Mucosa of rectum (tissue), 2 donors: ENCODE measurements at regions not wholly inside any gene's neighbourhood (a gene's known extent, or its start where the extent isn't known, plus 50 kb on each side); places are given as distances from the start of the nearest gene placed in this dataset.
"Not testable (repeated sequence)": the region's sequence is repeated elsewhere in the genome, so short reads cannot be mapped to it uniquely, and the experiment has no call there.

Source experiments
- H3K27ac ChIP-seq, 2 donors: one replicate each; pipeline ENCODE4 v1.7.0; 2013; ENCODE audit warnings: inconsistent platforms in 2 of 2, low read depth in 2 of 2, low read length in 2 of 2
- H3K27me3 ChIP-seq, 2 donors: one replicate each; pipeline ENCODE4 v1.7.0; 2013; ENCODE audit warnings: low read length in 2 of 2; ENCODE audit not compliant: control insufficient read depth in 2 of 2, insufficient read depth in 2 of 2
- H3K36me3 ChIP-seq, 2 donors: one replicate each; pipeline ENCODE4 v1.7.0; 2013; ENCODE audit warnings: low read length in 2 of 2; ENCODE audit not compliant: control insufficient read depth in 2 of 2, insufficient read depth in 2 of 2
- H3K4me1 ChIP-seq, 2 donors: one replicate each; pipeline ENCODE4 v1.7.0; 2013; ENCODE audit warnings: low read length in 2 of 2, mild to moderate bottlenecking in 1 of 2; ENCODE audit not compliant: control insufficient read depth in 2 of 2, insufficient read depth in 2 of 2
- H3K4me3 ChIP-seq, 2 donors: one replicate each; pipeline ENCODE4 v1.7.0; 2013; ENCODE audit warnings: low read length in 2 of 2
- H3K9ac ChIP-seq, 2 donors: one replicate each; pipeline ENCODE4 v1.7.0; 2013; ENCODE audit warnings: low read length in 2 of 2, low read depth in 1 of 2, mild to moderate bottlenecking in 1 of 2
- H3K9me3 ChIP-seq, 2 donors: one replicate each; pipeline ENCODE4 v1.7.0; 2013; ENCODE audit warnings: low read length in 2 of 2; ENCODE audit not compliant: control insufficient read depth in 2 of 2
- donor health status: healthy.
- donor health status: Normal muscosa, but diverticular disease.

DNA sequence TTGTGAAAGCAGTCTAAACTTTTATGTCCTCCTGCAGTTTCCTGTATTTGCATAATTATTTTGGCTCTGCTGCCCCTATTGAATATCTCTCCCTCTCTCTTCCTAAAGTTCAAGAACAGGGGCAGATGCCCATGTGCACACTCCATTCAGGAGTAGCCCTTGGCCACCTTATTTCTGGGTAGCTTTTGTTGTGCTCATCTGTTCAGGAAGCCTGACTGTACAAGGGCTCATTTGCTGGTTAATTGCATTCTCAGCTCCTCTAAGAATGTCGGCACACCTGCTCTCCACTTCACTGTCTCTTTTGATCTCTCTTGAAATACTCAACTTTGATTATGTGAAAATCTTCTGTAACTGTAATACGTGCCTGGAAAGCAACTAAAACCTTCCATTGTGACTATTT, 1378.8 kb upstream of the CDH8 start:
- Histone ChIP-seq H3K9me3 (no peaks in the 10 kb centered on the region), H3K9ac (no peak overlapping the region), H3K4me1 (no peaks in the 10 kb centered on the region), H3K27ac (no peak overlapping the region), H3K27me3 (no peaks in the 10 kb centered on the region), H3K4me3 (no peak overlapping the region), H3K36me3 (no peaks in the 10 kb centered on the region)

DNA sequence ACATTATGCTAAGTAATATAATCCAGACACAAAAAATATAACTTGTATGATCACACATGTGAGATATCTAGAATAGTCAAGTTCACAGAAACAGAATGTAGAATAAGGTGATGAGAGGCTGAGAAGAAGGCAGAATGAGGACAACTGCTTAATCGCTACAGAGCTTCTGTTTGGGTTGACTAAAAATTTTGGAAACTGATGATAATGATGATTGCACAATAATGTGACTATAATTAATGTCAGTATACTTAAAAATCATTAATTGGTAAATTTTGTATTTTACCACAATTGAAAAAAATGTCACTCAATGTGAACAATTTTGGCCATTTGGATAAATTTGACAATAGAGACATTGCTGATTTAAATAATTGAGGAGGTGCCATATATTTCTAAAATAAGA, 1374.4 kb upstream of the CDH8 start:
- Histone ChIP-seq H3K27me3 (no peaks in the 10 kb centered on the region), H3K4me3 (no peak overlapping the region), H3K27ac (no peak overlapping the region), H3K9me3 (no peaks in the 10 kb centered on the region), H3K4me1 (no peaks in the 10 kb centered on the region), H3K36me3 (no peaks in the 10 kb centered on the region), H3K9ac (no peak overlapping the region)

DNA sequence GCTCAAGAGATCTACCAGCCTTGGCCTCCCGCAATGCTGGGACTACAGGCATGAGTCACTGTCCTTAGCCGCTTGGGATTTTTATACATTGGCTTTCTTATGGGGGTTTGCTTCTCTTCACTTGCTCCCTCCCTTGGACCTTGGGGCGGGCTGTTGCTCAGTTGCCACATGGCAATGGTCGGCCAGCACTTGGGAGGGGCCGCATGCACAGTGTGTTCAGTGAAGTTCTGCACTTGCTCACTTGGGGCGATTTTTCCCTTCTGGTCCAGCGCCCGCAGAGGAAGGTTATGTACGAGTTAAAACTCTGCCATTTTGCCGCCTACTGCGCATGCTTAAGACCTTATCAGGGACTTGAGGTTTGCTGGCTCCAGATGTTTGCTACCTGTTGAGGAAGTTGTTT, 1367.6 kb upstream of the CDH8 start:
- H3K9me3 ChIP-seq = no peaks in the 10 kb centered on the region
- H3K4me1 ChIP-seq = no peaks in the 10 kb centered on the region
- H3K4me3 ChIP-seq = no peak overlapping the region
- no peaks in the 10 kb centered on the region for H3K36me3 ChIP-seq
- no peak overlapping the region for H3K27ac ChIP-seq
- H3K9ac ChIP-seq = no peak overlapping the region
- no peaks in the 10 kb centered on the region for H3K27me3 ChIP-seq

DNA sequence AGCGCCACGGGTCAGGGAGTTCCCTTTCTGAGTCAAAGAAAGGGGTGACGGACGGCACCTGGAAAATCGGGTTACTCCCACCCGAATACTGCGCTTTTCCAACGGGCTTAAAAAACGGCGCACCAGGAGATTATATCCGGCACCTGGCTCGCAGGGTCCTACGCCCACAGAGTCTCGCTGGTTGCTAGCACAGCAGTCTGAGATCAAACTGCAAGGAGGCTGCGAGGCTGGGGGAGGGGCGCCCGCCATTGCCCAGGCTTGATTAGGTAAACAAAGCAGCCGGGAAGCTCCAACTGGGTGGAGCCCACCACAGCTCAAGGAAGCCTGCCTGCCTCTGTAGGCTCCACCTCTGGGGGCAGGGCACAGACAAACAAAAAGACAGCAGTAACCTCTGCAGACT, 1352.0 kb upstream of the CDH8 start:
- H3K36me3 ChIP-seq, H3K27ac ChIP-seq, H3K4me1 ChIP-seq, H3K9ac ChIP-seq, H3K27me3 ChIP-seq, H3K4me3 ChIP-seq, H3K9me3 ChIP-seq: not testable (repeated sequence)

DNA sequence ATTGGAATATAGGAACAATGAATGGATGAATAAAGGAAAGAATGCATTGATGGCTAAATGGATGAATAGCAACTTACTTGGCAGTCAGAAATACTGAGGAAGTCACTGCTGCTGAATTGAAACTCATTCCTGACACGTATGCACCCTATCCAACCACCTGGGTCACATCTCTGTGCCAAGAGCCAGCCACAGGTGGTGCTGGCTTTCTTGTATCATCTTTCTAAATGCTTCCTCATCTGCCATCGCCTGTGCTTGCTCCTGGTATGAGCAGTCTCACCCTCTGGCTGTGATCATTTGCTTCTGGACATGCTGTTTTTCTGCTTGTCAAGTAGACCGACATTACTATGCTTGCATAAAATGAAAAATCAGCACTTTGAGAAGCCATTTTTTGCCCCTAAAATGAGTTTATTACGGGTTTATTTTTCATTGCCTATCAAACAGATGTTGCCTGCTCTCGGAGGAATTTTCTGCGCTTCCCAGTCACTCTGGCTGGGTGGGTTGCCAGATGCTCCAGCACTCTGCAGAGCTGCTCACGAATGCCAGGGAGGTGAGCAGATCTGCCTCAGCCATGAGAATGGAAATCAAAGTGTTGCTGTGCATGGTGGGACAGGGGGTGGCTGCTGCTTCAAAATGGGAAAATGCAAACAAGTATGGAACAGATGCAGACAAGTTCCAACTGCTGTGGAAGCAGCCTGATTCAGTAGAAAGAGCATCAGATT, 1349.6 kb upstream of the CDH8 start:
- no peaks in the 10 kb centered on the region for H3K4me1 ChIP-seq
- H3K9me3 ChIP-seq = no peaks in the 10 kb centered on the region
- H3K27ac ChIP-seq = no peak overlapping the region
- H3K9ac ChIP-seq = no peak overlapping the region
- H3K36me3 ChIP-seq = no peaks in the 10 kb centered on the region
- H3K4me3 ChIP-seq = no peak overlapping the region
- no peaks in the 10 kb centered on the region for H3K27me3 ChIP-seq

DNA sequence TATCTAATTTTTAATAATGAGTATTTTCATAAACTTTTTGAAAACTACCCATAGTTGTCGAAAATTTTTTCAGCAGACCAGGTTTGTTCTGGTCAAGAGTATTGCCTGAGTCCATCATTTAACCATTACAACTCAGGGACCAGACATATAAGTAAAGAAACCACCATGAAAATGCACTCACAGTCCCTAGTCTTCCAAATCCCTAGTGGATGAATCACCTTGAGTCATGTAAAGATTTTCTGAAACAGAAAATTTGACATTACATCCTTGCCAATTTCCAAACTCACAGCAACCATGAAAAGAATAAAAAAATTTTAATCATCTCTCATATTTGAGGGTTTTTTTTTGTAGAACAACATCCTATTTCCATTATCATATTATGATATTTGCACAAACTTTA, 1337.5 kb upstream of the CDH8 start:
- H3K36me3 ChIP-seq = no peaks in the 10 kb centered on the region

DNA sequence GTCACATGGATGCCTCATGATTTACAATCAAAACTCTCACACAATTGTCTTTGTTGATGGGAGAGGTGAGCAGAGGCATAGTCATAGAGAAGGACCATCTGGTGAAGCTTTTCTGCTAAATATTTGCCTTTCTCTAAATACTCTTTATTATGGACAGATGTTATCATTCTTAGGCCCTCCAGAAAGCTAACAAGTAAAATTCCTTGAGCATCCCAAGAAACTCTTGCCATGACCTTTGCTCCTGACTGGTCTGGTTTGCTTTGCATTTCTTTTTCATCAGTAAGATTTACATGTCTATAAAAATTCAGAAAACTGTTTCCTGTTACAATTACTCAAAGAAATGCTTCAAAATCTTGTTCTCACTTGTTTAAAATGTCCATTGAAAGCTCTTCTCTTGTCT, 1336.6 kb upstream of the CDH8 start:
- Histone ChIP-seq H3K9ac (no peak overlapping the region), H3K4me3 (no peak overlapping the region), H3K9me3 (no peaks in the 10 kb centered on the region), H3K27ac (no peak overlapping the region), H3K36me3 (no peaks in the 10 kb centered on the region), H3K4me1 (peaks cover 0 to 2% of the 10 kb centered on the region in 2 donors), H3K27me3 (no peaks in the 10 kb centered on the region)

More for the DNA sequence above, 1337.5 kb upstream of the CDH8 start:
- Histone ChIP-seq H3K9ac (no peak overlapping the region), H3K27ac (no peak overlapping the region), H3K27me3 (no peaks in the 10 kb centered on the region), H3K4me1 (peaks cover 0 to 2% of the 10 kb centered on the region in 2 donors), H3K4me3 (no peak overlapping the region), H3K9me3 (no peaks in the 10 kb centered on the region)

DNA sequence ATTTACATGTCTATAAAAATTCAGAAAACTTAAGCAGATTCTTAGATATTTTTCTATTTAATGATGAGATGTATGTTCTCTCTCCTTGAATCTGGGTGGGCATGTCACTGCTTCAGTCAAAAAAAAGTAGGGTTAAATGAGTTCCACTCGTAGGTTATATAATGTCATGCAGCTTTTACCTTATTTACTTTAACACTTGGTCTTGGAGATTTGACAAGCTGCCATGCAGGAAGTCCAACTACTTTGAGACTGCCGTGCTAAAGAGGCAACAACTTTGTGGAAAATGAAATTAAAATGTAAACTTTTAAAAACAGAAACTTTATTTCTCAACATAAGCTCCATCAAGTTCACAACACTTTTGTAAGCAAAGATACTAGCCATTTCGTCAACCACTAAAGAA, 1336.0 kb upstream of the CDH8 start:
- no peak overlapping the region for H3K27ac ChIP-seq
- no peaks in the 10 kb centered on the region for H3K9me3 ChIP-seq
- no peaks in the 10 kb centered on the region for H3K27me3 ChIP-seq
- H3K4me1 ChIP-seq = peaks cover 0 to 2% of the 10 kb centered on the region in 2 donors
- H3K9ac ChIP-seq = no peak overlapping the region
- no peaks in the 10 kb centered on the region for H3K36me3 ChIP-seq
- no peak overlapping the region for H3K4me3 ChIP-seq

DNA sequence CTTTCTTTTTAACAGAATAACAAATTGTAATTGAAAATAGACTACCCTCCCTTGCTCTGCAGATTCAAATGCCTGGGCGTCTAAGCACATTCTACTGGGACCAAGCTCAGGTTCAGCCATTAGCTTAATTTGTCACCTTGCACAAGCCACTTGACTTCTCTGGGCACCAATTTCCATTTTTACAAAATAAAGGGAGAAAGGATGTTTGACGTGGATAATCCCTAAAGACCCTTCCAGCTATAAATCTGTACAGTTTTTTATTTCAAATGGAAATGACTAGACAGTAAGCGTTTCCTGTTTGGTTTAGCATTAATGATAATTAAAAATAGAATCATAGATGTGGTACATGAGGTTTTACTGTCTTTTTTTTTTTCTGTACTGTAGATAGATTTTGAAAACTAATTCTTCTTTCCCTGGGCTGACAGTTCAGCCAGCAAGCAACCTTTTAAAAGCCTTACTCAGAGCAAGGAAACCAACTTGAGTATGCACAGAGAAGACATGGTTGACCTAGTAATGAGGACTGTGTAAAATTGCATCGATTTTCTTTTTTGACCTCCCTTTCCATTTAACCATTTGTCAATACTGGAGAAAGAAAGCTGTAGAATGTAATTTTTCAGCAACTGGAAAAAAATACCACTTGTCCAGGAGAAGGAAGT, 1329.5 kb upstream of the CDH8 start:
- no peak overlapping the region for H3K9ac ChIP-seq
- no peaks in the 10 kb centered on the region for H3K27me3 ChIP-seq
- no peaks in the 10 kb centered on the region for H3K4me1 ChIP-seq
- no peak overlapping the region for H3K4me3 ChIP-seq
- H3K36me3 ChIP-seq = no peaks in the 10 kb centered on the region
- no peak overlapping the region for H3K27ac ChIP-seq
- H3K9me3 ChIP-seq = no peaks in the 10 kb centered on the region

DNA sequence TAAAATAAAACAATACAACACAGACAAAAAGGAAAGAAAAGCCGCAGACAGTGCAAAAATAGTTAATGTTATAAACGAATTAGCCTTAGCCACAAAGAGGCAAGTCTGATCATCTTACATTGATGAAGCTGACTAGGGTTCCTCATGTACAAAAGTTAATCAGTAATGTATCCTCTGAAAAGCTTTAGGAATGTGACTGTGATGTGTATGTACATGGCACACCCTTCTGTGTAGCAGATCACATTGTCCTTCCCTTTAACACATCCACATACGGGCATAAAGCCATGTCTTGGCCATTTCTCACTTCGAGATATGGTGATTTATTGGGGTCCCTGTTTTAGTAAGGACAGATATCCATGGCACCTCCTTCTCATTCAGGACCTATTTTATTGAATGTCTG, 1327.5 kb upstream of the CDH8 start:
- Histone ChIP-seq H3K36me3 (no peaks in the 10 kb centered on the region), H3K9ac (no peak overlapping the region), H3K4me3 (no peak overlapping the region), H3K4me1 (no peaks in the 10 kb centered on the region), H3K9me3 (no peaks in the 10 kb centered on the region), H3K27me3 (no peaks in the 10 kb centered on the region), H3K27ac (no peak overlapping the region)
